ENCODE measurements at regions not wholly inside any gene's neighbourhood (a gene's known extent, or its start where the extent isn't known, plus 50 kb on each side); places are given as distances from the start of the nearest gene placed in this dataset.

GRCh38 chr7:133139801-133140200 lies 57.9 kb upstream of the CHCHD3 start:
- Mint-ChIP-seq H3K4me3 (ENCODE audit: unreplicated experiment) (no peak overlapping the region), H3K9me3 (ENCODE audit: unreplicated experiment) (no peaks in the 10 kb centered on the region), H3K27ac (ENCODE audit: low read depth, unreplicated experiment) (no peak overlapping the region), H3K4me1 (ENCODE audit: insufficient read depth, unreplicated experiment) (no peaks in the 10 kb centered on the region), H3K36me3 (ENCODE audit: insufficient read depth, unreplicated experiment) (no peaks in the 10 kb centered on the region), H3K27me3 (ENCODE audit: insufficient read depth, unreplicated experiment) (peaks cover 85% of the 10 kb centered on the region)
- no peak for DNase-seq (ENCODE audit: unreplicated experiment)
- ChIA-PET POLR2A (interaction anchor here (0.7 kb wide), 1 partner anchor 58 kb away, joined by 3 read pairs; the partner anchor contains the start of gene CHCHD3), CTCF (interaction anchor here (0.7 kb wide), 1 partner anchor 62 kb away, joined by 3 read pairs; no protein-coding TSS in a partner anchor)
- no TSS peak for BruUV-seq (replicated peaks)
- intact Hi-C loops (cut with micrococcal nuclease), result no loop called here
- no peak for TF ChIP-seq CTCF (IDR thresholded peaks at IDR 0.05; ENCODE audit: unreplicated experiment)

GRCh38 chr7:133140994-133141595 lies 59.2 kb upstream of the CHCHD3 start:
- POLR2A ChIA-PET, result interaction anchor here (0.5 kb wide), 1 partner anchor 66 kb away, joined by 3 read pairs; no protein-coding TSS in a partner anchor
- Mint-ChIP-seq H3K36me3 (ENCODE audit: insufficient read depth, unreplicated experiment) (no peaks in the 10 kb centered on the region), H3K27ac (ENCODE audit: low read depth, unreplicated experiment) (no peak overlapping the region), H3K4me1 (ENCODE audit: insufficient read depth, unreplicated experiment) (no peaks in the 10 kb centered on the region), H3K9me3 (ENCODE audit: unreplicated experiment) (no peaks in the 10 kb centered on the region), H3K27me3 (ENCODE audit: insufficient read depth, unreplicated experiment) (peaks cover 92% of the 10 kb centered on the region), H3K4me3 (ENCODE audit: unreplicated experiment) (no peak overlapping the region)
- DNase-seq (ENCODE audit: unreplicated experiment), result no peak
- intact Hi-C loops (cut with micrococcal nuclease), result no loop called here
- TF ChIP-seq CTCF (IDR thresholded peaks at IDR 0.05; ENCODE audit: unreplicated experiment), result no peak
- CTCF ChIA-PET, result interaction anchor here (0.6 kb wide), 1 partner anchor 89 kb away, joined by 4 read pairs; no protein-coding TSS in a partner anchor
- no TSS peak for BruUV-seq (replicated peaks)

GRCh38 chr7:133150760-133151159 lies 68.9 kb upstream of the CHCHD3 start:
- CTCF ChIA-PET, result no interaction called here
- intact Hi-C loops (cut with micrococcal nuclease), result no loop called here
- BruUV-seq (replicated peaks), result no TSS peak
- no peak for TF ChIP-seq CTCF (IDR thresholded peaks at IDR 0.05; ENCODE audit: unreplicated experiment)
- Mint-ChIP-seq H3K36me3 (ENCODE audit: insufficient read depth, unreplicated experiment) (no peaks in the 10 kb centered on the region), H3K27ac (ENCODE audit: low read depth, unreplicated experiment) (no peak overlapping the region), H3K4me3 (ENCODE audit: unreplicated experiment) (no peak overlapping the region), H3K4me1 (ENCODE audit: insufficient read depth, unreplicated experiment) (no peaks in the 10 kb centered on the region), H3K27me3 (ENCODE audit: insufficient read depth, unreplicated experiment) (peaks cover 50% of the 10 kb centered on the region), H3K9me3 (ENCODE audit: unreplicated experiment) (no peaks in the 10 kb centered on the region)
- POLR2A ChIA-PET, result no interaction called here
- no peak for DNase-seq (ENCODE audit: unreplicated experiment)

GRCh38 chr7:133152875-133153274 lies 71.0 kb upstream of the CHCHD3 start:
- POLR2A ChIA-PET, result no interaction called here

More at GRCh38 chr7:133152875-133153274, 71.0 kb upstream of the CHCHD3 start:
- Mint-ChIP-seq H3K27ac (ENCODE audit: low read depth, unreplicated experiment) (no peak overlapping the region), H3K4me1 (ENCODE audit: insufficient read depth, unreplicated experiment) (no peaks in the 10 kb centered on the region), H3K9me3 (ENCODE audit: unreplicated experiment) (no peaks in the 10 kb centered on the region), H3K27me3 (ENCODE audit: insufficient read depth, unreplicated experiment) (peaks cover 29% of the 10 kb centered on the region), H3K36me3 (ENCODE audit: insufficient read depth, unreplicated experiment) (no peaks in the 10 kb centered on the region), H3K4me3 (ENCODE audit: unreplicated experiment) (no peak overlapping the region)
- TF ChIP-seq CTCF (IDR thresholded peaks at IDR 0.05; ENCODE audit: unreplicated experiment), result no peak
- no peak for DNase-seq (ENCODE audit: unreplicated experiment)
- intact Hi-C loops (cut with micrococcal nuclease), result no loop called here
- CTCF ChIA-PET, result no interaction called here
- no TSS peak for BruUV-seq (replicated peaks)
